AML-193 (cell line): ENCODE measurements at regions not wholly inside any gene's neighbourhood (a gene's known extent, or its start where the extent isn't known, plus 50 kb on each side); places are given as distances from the start of the nearest gene placed in this dataset.
A peak's percentile ranks its signal among the peaks of the same experiment; 100 is the strongest.

Source experiments
- DNase-seq, 2 experiments: peaks; one replicate each; lab custom pipeline; 2025; lab: John Stamatoyannopoulos, UW

GRCh38 chr1:186620566-186621350 lies 59.5 kb downstream of the PTGS2 start:
- peak; percentile 69 to 72 for DNase-seq

DNA sequence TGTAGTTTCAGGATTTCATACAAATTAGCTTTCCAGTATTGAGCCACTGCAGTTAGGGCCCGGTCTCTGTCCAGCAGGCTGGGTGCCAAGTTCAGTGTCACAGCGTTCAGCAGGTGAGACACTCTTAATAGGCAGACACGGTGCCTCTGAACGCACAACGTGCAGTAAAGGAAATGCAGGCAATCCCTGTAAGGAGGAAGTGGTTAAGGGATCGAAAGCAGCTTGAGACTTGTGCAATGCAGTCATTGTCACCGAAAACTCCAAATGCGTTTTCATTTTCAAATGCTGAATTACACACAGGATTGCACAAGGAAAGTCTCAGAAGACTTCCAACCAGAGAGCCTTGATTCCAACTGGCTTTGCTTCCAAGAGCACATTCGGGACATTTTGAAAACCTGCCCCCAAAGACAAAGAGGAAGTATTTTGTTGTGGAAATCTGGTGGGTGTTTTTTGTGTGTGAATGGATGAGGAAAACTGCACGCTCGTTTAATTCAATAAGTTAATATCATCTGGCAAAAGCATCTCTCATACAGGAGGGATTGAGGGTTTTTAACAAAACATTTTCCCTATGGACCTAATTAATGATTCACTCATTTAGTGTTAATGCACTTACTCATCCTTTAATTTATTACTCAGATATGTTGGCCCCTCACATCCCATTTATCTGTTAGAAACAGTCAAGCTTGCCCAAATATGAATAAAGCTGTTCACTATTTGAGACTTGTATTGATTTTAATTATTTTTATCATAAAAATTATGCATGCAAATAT lies 61.6 kb downstream of the PTGS2 start:
- peak; percentile 93 to 96 for DNase-seq

DNA sequence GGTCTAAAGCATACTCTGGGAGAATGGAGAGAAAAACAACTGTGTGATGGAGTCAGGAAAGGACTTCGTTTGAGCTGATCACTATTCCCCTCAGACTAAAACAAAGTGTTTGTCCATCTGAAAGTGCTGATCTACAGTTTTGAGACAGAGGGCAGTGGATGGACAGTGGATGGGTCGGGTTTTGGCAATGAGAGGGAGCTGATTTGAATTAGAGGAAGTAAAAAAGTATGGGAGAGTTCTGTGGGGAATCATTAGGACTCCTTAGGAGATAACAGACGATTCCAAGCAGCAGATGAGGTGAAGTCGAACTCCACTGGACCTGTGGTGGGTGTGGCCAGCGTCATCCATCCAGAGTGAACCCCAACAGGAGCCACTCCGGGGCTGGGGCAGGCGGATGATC lies 62.3 kb downstream of the PTGS2 start:
- peak; percentile 37 to 40 for DNase-seq

GRCh38 chr1:186616511-186616910 lies 63.7 kb downstream of the PTGS2 start:
- DNase-seq = no peak

DNA sequence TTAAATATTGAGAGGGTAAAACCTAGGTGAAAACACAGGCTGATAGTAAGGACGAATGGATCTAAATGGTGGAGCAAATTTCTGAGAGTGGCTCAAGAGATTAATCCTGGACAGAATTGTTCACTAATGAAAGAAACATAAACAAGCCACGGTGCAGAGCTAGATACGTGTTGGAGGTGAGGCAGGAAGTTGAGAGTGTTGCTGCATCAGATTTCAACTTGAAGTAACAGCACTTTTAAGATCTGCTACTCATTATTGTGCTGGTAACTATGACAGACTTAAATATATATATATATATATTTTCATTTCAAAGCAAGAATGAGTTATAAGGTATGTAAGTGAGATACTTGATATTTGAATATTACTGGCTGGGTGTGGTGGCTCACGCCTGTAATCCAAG lies 64.9 kb downstream of the PTGS2 start:
- DNase-seq = no peak

DNA sequence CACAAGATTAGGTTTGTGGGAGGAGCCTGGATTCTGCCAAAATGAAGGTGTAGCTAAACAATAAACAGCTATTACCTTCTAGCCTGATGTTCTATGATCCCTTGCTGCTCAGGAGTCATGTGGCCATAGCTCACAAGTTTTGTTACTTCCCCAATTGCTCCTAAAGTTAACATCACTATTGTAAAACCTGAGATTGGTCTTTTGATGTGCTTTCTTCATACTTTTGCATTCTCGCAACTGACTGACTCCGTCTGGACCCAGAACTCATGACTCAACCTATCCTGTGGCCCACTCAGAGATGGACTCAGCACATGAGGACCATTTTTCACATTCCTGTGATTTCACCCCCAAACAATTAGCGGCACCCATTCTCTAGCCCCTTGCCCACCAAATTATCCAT lies 69.1 kb downstream of the PTGS2 start:
- DNase-seq = no peak

DNA sequence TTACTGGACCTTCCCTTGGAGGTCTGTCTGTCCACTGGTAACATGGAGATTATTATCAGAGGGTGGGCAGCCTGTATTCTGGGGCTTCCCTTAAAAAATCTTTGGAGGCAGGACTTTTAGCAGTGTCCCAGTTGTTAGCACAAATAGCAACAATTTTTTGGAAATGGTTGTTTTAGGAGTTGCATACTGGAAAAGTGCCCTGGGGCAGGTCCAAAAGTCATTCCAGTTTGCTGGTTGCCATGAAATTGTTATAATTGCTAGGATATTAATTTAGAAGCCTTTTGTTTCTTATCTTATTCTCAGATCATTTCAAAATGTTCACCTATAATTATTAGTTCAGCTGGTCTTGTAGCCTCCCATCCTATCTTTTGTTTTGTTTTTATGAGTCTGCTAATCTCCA lies 71.0 kb downstream of the PTGS2 start:
- no peak for DNase-seq

DNA sequence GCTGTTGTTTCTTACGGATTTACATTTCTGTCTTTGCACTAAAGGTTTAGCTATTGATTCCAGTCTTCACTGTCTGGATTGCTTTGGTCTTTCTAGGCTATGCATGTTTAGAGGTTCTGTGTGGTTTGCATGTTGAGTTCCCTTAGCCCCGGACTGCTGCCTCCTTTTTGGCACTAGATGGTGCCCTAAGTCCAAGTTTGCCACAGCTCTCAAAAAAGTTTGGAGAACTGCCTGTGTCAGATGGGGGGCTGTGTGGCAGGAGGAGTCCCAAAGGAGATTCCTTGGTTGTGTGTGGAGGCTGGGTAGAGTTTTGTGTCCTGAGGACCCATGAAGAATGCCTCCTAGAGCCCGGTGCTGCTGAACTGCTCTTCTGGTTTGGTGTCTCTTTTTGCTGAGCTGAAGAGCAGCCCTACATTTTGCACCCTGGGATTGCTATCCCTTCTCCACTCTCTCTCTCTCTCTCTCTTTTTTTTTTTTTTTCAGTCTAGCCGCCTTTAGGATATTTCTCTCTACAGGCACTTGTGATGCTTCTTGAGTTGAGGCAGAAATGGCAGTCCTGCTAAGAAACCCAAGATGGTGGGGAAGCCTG lies 74.4 kb downstream of the PTGS2 start:
- peak; percentile 41 to 46 for DNase-seq

DNA sequence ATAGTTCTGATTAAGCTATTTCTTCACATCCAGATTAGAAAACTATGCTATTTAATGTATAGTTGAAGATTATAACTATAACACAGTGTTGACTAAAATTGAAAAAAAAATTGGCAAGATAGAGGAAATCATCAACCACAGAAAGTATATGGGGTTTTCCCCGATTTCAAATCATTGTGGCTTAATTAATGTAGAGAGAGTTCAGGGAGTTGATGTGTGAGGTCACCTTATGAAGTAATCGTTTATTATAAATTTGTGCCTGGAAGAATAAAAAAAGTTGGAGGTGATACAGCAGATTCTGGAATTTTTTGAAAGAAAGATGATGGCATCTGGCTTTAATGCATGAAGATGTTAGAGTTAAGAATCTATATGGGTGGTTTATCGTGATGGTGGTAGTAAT lies 84.3 kb downstream of the PTGS2 start:
- DNase-seq = no peak

DNA sequence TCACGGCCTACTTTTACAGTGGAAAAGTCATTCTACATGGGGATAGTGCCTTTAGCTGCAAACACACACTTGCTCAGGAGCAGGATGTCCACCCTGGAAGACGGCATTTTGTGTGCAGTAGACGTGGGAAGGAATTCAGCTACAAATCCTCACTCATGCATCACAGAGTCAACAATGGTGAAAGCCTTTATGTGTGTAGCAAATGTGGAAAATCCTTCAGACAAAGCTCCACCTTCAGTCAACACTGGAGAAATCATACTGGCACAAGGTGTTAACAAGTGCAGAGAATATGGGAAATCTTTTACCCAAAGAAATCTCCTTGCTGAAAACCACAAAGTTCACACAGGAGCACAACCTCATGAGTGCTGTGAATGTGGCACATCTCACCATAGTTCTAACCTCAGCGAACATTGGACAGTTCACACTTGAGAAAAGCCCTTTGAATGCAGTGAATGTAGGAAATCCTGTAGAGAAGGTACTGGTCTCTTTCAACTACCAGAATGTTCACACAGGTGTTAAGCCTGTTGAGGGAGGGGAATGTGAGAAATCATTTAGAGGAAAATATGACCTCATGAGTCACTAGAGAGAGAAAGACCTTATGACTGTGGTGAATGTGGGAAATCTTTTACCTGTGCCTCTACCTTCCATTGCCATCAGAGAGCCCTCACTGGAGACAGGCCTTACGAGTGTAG lies 101.8 kb downstream of the PTGS2 start:
- no peak for DNase-seq

DNA sequence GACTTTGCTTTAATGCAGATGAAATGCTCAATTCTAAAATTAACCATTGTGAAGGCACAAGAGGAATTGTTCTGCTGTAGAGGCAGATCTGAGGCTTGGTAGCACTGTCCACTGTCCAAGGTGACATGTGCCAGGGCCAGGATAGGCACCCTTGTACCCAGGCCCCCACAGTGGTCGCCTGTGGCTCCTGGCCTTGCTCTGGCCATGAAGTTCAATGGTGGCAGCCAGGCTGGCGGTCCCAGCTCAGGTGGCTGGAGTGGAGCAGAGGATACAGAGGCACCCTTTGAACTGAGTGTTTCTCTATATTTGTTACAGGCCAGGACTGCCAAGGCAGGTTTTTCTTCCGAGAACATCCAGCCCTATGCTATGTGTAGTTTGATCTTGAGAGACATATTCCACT lies 102.6 kb downstream of the PTGS2 start:
- DNase-seq = no peak

DNA sequence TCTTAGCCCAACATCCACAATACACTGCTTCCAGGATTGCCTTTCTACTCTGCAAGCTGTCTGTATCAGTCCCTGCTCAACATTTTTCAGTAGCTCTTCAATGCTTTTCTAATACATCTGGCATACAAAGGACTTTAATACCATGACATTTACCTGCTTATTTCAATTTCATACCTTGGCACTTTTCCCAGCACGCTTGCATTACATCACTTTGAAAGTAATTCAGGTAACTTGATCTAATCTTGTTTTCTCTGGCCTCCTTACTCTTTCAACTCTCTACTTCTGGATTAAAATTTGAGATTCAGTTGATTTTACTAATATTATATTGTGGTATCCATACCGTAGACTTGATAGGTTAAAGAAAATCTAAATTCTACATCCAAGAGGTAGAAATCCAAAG lies 103.0 kb downstream of the PTGS2 start:
- no peak for DNase-seq

DNA sequence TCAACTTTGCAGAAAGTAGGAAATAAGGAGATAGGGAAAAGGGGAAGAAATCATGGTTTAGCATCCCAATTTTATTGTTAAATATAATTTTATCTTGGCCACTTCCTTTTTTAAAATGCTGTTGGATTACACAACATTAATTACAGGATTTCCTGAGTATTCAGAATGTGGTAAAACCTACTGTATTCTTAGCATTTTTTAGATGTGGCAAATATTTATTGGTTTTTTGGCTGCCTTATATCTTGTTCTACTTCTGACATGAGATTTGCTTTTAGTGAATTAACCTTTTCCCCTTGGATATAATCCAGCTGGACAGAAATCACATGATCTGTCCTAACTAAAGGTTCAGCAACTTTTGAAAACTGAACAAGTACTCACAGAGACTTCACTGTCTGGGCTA lies 104.9 kb downstream of the PTGS2 start:
- peak; percentile 63 to 72 for DNase-seq

DNA sequence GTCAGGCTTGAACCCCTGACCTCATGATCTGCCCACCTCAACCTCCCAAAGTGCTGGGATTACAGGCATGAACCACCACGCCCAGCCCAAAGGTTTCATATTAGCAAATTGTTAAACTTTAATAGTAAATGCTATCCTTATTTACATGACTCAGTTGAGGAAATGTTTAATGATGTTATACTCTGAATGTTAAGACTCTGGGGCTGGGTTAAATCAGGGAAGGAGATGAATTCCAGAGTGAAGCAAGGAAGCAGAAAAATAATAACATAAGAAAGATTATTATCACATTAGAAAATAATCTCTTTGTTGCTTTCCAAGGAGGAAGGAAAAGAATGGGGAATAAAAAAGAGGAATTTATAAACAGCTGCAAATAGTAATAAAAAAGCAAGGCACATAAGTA lies 105.3 kb downstream of the PTGS2 start:
- DNase-seq = no peak

DNA sequence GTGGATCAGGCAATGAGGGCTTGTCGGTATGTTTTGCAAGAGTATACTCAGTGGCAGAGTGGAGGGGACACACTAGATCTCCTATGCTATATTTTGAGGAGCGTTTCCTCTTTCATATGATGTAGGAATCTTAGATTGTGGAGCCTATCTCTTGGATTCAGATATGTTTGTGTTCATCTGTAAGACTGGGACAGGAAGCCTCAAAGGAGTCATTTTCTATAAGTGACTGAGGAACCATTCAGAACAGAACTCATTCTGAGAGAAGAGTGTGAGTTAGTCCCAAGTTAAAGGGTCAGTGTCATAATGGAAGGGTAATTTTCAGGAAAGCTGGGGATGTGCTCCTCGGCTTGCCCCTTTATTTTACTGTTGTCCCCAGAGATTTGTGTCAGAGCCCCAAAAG lies 107.7 kb downstream of the PTGS2 start:
- no peak for DNase-seq

DNA sequence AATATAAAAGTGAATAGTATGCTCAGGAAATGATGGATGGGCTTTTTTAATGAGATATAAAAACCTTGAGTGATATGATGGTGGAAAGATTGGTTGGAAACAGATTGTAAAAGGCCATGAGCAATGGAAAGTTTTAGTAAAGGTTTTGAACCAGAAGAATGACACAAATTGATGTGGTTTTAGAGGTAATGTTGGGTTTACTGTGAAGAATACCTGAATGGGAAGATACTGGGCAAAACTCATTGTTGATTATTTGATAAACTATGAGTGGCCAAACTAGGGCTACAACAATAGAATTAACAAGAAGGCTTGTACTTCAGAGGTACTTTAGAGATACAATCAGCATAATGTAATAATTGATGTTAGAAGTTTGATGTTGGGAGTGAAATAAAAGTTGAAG lies 108.5 kb downstream of the PTGS2 start:
- no peak for DNase-seq

DNA sequence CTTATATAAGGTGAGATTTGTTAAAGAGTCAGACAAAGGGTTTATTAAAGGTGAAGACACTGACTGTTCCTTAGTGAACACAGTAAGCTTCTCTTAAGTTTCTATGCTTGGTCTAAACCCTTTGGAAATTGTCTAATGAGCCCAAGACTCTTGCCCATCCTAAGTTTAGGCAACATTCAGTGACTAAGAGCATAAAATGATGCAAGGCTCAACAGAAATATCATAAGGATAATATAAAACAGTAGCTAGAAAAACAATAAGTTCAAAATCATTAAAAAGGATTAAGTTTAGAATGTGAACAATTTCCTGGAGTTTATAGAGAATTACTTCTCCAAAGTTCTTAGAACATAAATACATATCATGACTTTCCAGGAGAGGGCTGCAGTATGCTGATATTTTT lies 108.9 kb upstream of the PDC start:
- no peak for DNase-seq

DNA sequence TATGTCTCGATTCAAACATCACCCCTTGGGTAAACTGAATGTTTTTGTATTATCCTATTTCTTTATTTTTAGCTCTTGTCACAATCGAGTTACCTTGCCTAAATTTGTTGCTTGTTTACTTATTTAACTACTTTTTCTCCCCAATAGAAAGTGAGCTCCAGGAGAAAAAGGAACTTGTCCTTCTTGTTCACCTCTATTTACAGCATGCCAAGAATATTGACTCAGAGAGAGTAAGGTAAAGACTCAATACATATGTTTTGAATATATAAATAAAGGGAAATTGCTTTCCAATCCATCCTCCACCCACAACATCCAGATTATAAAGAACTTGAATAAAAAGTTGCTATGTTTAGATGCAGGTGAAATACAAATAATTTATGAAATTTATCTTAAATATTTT lies 107.3 kb upstream of the PDC start:
- DNase-seq = no peak

- DNase-seq = no peak
Measured at GRCh38 chr1:186566140-186566855, 105.4 kb upstream of the PDC start.

DNA sequence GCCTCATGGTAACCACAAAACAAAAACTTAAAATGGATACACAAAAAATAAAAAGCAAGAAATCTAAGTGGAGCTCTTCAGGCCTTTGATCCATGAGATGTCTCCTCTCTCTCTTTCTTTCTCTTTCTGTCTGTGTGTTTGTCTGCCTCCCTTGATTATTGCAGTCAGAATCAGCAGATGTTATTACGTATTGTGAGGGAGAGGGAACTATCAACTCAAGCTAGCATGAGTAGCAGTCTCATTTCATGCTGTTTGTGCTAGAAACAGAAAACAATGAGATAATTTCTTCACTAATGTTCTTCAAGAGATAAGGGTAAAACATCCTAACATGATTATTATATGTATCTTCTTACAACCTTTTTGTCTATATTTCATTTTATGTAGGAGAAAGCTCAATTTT lies 103.7 kb upstream of the PDC start:
- DNase-seq = no peak

DNA sequence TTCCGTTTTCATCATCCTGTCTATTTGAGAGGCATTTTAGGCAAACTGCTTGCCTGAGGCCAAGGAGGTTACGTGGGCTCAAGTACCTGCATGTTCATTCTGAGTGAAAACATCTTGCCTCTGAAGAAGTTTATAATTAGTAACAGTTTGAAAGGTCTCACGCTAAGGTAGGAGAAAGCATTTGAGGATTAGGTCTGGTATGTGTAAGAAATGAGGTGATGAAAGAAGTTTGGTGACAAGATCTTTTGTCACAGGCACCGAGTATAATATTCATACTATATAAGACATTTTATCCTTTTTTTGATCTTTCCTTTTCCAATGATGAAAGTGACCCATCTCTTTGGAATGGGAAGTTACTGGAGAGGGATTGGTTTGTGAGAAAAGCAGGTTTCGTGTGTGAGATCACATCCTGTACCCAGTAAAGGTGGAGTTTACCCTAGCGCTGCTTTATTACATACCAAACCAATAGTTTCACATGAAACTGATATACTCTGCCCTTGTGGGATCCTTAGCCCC lies 98.7 kb upstream of the PDC start:
- DNase-seq = no peak
